Naive thymus-derived CD4-positive, alpha-beta T cell (primary cell): ENCODE measurements at regions not wholly inside any gene's neighbourhood (a gene's known extent, or its start where the extent isn't known, plus 50 kb on each side); places are given as distances from the start of the nearest gene placed in this dataset.

Source experiments
- ATAC-seq: fragments of 150-1000 bp; cut with Tn5 transposase; 2 replicates; pipeline ENCODE4 v1.10.0; 2021; ENCODE audit warnings: mild to moderate bottlenecking, moderate library complexity
- CTCF ChIA-PET: fragments of 350-600 bp; sonication (Branson Sonifier 250); formaldehyde crosslinking; loops from one replicate; lab custom pipeline; 2021; ENCODE audit warnings: antibody characterized with exemption; lab: Charles Lee
- POLR2A ChIA-PET: fragments of 350-600 bp; sonication (Branson Sonifier 250); formaldehyde crosslinking; loops from one replicate; lab custom pipeline; 2021; ENCODE audit warnings: antibody characterized with exemption, inconsistent platforms; lab: Charles Lee
- DNase-seq, 9 donors: peaks; one replicate each; pipeline versions ENCODE4 v3.0.0 to v3.0.0-alpha.2; 2020 to 2022; ENCODE audit warnings: mixed read lengths in 1 of 9
- H3K27ac ChIP-seq: one replicate; pipeline ENCODE4 v1.7.0; 2013; ENCODE audit warnings: mild to moderate bottlenecking, low read depth, low read length, moderate library complexity
- H3K27me3 ChIP-seq, 2 donors: one replicate each; pipeline ENCODE4 v1.7.0; 2013; ENCODE audit warnings: low read length in 2 of 2, mild to moderate bottlenecking in 2 of 2, moderate library complexity in 2 of 2; ENCODE audit not compliant: control insufficient read depth in 2 of 2, insufficient read depth in 2 of 2
- H3K36me3 ChIP-seq, 3 experiments: 1 replicate in 2 of 3; 2 replicates in 1 of 3; pipeline ENCODE4 v1.7.0; 2013; ENCODE audit warnings: low read length in 3 of 3, mild to moderate bottlenecking in 3 of 3, moderate library complexity in 1 of 3; ENCODE audit not compliant: insufficient read depth in 3 of 3, control insufficient read depth in 2 of 3
- H3K4me1 ChIP-seq, 2 donors: one replicate each; pipeline ENCODE4 v1.7.0; 2013; ENCODE audit warnings: low read length in 2 of 2, mild to moderate bottlenecking in 2 of 2, moderate library complexity in 1 of 2; ENCODE audit not compliant: control insufficient read depth in 2 of 2, insufficient read depth in 2 of 2
- H3K4me3 ChIP-seq: 2 replicates; pipeline ENCODE4 v1.7.0; 2013; ENCODE audit warnings: mild to moderate bottlenecking, low read length
- H3K9me3 ChIP-seq, 3 experiments: 1 replicate in 2 of 3; 2 replicates in 1 of 3; pipeline ENCODE4 v1.7.0; 2013; ENCODE audit warnings: low read length in 3 of 3; ENCODE audit not compliant: control insufficient read depth in 2 of 3
- H3K27ac Mint-ChIP-seq, 9 donors: one replicate each; pipeline ENCODE4 v1.8.0; 2020 to 2022; ENCODE audit warnings: mixed read lengths in 9 of 9, mild to moderate bottlenecking in 8 of 9, moderate library complexity in 5 of 9, inconsistent platforms in 2 of 9
- H3K27me3 Mint-ChIP-seq, 5 donors: one replicate each; pipeline ENCODE4 v1.8.0; 2021 to 2022; ENCODE audit warnings: mixed read lengths in 5 of 5, mild to moderate bottlenecking in 1 of 5
- H3K36me3 Mint-ChIP-seq, 5 donors: one replicate each; pipeline ENCODE4 v1.8.0; 2020 to 2022; ENCODE audit warnings: mixed read lengths in 5 of 5, mild to moderate bottlenecking in 3 of 5, inconsistent platforms in 1 of 5
- H3K4me1 Mint-ChIP-seq, 7 donors: one replicate each; pipeline ENCODE4 v1.8.0; 2020 to 2022; ENCODE audit warnings: mixed read lengths in 7 of 7, mild to moderate bottlenecking in 3 of 7, inconsistent platforms in 1 of 7
- H3K4me3 Mint-ChIP-seq, 10 donors: one replicate each; pipeline ENCODE4 v1.8.0; 2020 to 2022; ENCODE audit warnings: mild to moderate bottlenecking in 10 of 10, mixed read lengths in 10 of 10, moderate library complexity in 6 of 10, inconsistent platforms in 2 of 10
- H3K9me3 Mint-ChIP-seq, 11 donors: one replicate each; pipeline ENCODE4 v1.8.0; 2020 to 2022; ENCODE audit warnings: mixed read lengths in 11 of 11, mild to moderate bottlenecking in 4 of 11, inconsistent platforms in 1 of 11, moderate library complexity in 1 of 11
- intact Hi-C, 2 donors: fragments of 100-400 bp; cut with micrococcal nuclease; formaldehyde crosslinking; loops; one replicate each; pipeline ENCODE4 v1.15.1; 2023

DNA sequence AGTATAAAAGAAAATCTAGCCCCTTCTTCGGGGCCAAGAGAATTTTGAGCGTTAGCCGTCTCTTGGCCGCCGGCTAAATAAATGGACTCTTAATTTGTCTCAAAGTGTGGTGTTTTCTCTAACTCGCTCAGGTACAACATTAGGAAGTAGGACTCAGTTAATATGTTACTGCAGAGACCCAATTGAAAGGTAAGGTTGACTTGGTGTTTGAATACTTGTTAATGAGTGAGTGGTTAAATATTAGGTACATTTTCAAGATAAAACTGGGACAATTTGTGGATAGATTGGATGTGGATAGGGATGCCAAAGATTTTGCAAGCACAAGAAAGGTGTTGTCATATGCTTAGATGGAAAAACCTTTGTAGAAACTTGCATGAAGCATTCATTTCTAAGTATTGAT lies 1177.3 kb upstream of the CDH18 start:
- H3K4me1 Mint-ChIP-seq: no peaks in the 10 kb centered on the region

DNA sequence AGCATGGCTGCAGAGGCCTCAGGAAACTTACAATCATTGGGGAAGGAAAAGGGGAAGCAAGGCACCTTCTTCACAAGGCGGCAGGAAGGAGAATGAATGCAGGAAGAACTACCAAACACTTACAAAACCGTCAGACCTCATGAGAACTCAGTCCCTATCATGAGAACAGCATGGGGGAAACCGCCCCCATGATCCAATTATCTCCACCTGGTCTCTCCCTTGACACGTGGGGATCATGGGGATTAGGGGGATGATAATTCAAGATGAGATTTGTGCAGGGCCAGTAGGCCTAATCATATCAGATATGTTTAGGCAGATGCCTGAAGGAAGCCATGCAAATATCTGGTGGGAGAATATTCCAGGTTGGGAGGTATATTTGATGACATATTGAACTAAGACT lies 1176.4 kb upstream of the CDH18 start:
- ATAC-seq (no peak), DNase-seq (no peak)
- H3K4me1 ChIP-seq: no peaks in the 10 kb centered on the region
- no peaks in the 10 kb centered on the region for H3K27me3 Mint-ChIP-seq
- no peaks in the 10 kb centered on the region for H3K36me3 ChIP-seq
- intact Hi-C loops: no loop called here
- H3K36me3 Mint-ChIP-seq: no peaks in the 10 kb centered on the region
- no peaks in the 10 kb centered on the region for H3K27me3 ChIP-seq
- ChIA-PET POLR2A (no interaction called here), CTCF (no interaction called here)
- H3K4me1 Mint-ChIP-seq: no peaks in the 10 kb centered on the region
- peaks cover 0 to 22% (median 9%) of the 10 kb centered on the region in 11 donors for H3K9me3 Mint-ChIP-seq
- no peak overlapping the region for H3K27ac ChIP-seq
- no peak overlapping the region for H3K4me3 Mint-ChIP-seq
- H3K9me3 ChIP-seq: no peaks in the 10 kb centered on the region
- H3K27ac Mint-ChIP-seq: no peak overlapping the region
- H3K4me3 ChIP-seq: no peak overlapping the region

More for the DNA sequence above, 1177.3 kb upstream of the CDH18 start:
- Histone ChIP-seq H3K27me3 (no peaks in the 10 kb centered on the region), H3K4me1 (no peaks in the 10 kb centered on the region), H3K27ac (no peak overlapping the region), H3K36me3 (no peaks in the 10 kb centered on the region), H3K9me3 (no peaks in the 10 kb centered on the region), H3K4me3 (no peak overlapping the region)
- POLR2A ChIA-PET: no interaction called here
- H3K4me3 Mint-ChIP-seq: no peak overlapping the region
- CTCF ChIA-PET: no interaction called here
- intact Hi-C loops: no loop called here
- DNase-seq: no peak
- no peaks in the 10 kb centered on the region for H3K36me3 Mint-ChIP-seq
- H3K27me3 Mint-ChIP-seq: no peaks in the 10 kb centered on the region
- H3K27ac Mint-ChIP-seq: no peak overlapping the region
- H3K9me3 Mint-ChIP-seq: peaks cover 0 to 22% (median 8%) of the 10 kb centered on the region in 11 donors
- ATAC-seq: no peak

DNA sequence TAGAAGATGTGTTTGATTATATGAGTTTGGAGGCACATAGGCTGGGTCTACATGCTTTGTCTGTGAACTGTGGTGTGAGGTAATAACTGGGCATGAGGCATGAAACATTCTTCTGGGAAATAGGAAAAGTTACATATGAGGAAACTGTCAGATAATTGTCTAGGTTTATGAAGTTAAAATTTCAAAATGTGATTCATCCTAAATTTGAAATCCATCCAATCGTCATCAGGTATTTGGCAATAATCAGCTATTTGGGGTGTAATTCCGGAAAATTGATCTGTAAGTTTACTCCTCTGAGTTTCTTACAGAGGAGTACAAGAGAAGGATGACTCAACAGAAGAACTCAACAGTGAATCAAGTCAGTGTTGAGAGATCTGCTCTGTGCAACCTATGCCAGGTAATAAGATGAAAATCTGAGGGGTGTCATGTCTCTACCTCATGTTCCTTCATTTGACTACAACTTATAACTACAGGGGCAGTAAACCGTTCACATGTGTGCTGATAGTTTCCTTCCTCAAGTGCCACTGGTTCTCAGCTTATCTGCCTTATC lies 1171.6 kb upstream of the CDH18 start:
- intact Hi-C loops: no loop called here
- Mint-ChIP-seq H3K4me3 (no peak overlapping the region), H3K9me3 (peaks cover 3 to 21% (median 6%) of the 10 kb centered on the region in 11 donors), H3K36me3 (no peaks in the 10 kb centered on the region), H3K27ac (no peak overlapping the region), H3K4me1 (no peaks in the 10 kb centered on the region), H3K27me3 (no peaks in the 10 kb centered on the region)
- ChIA-PET CTCF (no interaction called here), POLR2A (no interaction called here)
- H3K27me3 ChIP-seq: no peaks in the 10 kb centered on the region
- H3K9me3 ChIP-seq: no peaks in the 10 kb centered on the region
- no peaks in the 10 kb centered on the region for H3K36me3 ChIP-seq
- DNase-seq (no peak), ATAC-seq (no peak)
- H3K4me1 ChIP-seq: no peaks in the 10 kb centered on the region
- no peak overlapping the region for H3K27ac ChIP-seq
- no peak overlapping the region for H3K4me3 ChIP-seq

GRCh38 chr5:21154526-21154925 lies 1166.5 kb upstream of the CDH18 start:
- ATAC-seq: no peak
- ChIA-PET CTCF (no interaction called here), POLR2A (no interaction called here)
- intact Hi-C loops: no loop called here
- Histone ChIP-seq H3K4me1 (no peaks in the 10 kb centered on the region), H3K36me3 (no peaks in the 10 kb centered on the region), H3K4me3 (no peak overlapping the region), H3K27me3 (no peaks in the 10 kb centered on the region), H3K9me3 (no peaks in the 10 kb centered on the region), H3K27ac (no peak overlapping the region)
- Mint-ChIP-seq H3K9me3 (peaks cover 0 to 15% (median 4%) of the 10 kb centered on the region in 11 donors), H3K27ac (no peak overlapping the region), H3K36me3 (no peaks in the 10 kb centered on the region), H3K4me3 (no peak overlapping the region), H3K27me3 (no peaks in the 10 kb centered on the region), H3K4me1 (no peaks in the 10 kb centered on the region)
- DNase-seq: no peak

DNA sequence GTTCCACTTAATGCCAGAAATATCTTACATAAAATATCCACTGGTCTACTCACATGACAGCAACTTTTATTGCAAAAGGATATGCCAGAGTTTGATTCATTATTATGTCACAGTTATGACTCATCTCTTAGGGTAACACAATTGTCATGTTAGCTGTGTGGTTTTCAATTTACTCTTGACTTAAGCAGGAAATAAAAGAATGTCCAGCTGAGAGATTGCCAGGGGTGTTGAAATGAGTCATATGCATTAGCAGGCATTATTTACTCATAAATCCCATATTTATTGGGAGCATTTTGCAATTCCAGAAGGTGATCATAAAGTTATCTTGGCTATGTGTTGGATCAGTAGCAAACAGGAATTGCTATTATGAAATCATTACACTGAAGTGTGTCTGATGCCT lies 1164.6 kb upstream of the CDH18 start:
- Histone ChIP-seq H3K27ac (no peak overlapping the region), H3K27me3 (no peaks in the 10 kb centered on the region), H3K9me3 (no peaks in the 10 kb centered on the region), H3K36me3 (no peaks in the 10 kb centered on the region), H3K4me3 (no peak overlapping the region), H3K4me1 (no peaks in the 10 kb centered on the region)
- H3K27ac Mint-ChIP-seq: no peak overlapping the region
- no peaks in the 10 kb centered on the region for H3K27me3 Mint-ChIP-seq
- H3K4me1 Mint-ChIP-seq: no peaks in the 10 kb centered on the region
- intact Hi-C loops: no loop called here
- ATAC-seq (no peak), DNase-seq (no peak)
- no peak overlapping the region for H3K4me3 Mint-ChIP-seq
- H3K9me3 Mint-ChIP-seq: peaks cover 0 to 15% (median 4%) of the 10 kb centered on the region in 11 donors
- CTCF ChIA-PET: no interaction called here
- H3K36me3 Mint-ChIP-seq: no peaks in the 10 kb centered on the region
- POLR2A ChIA-PET: no interaction called here

- no peaks in the 10 kb centered on the region for H3K36me3 ChIP-seq
- ChIA-PET POLR2A (no interaction called here), CTCF (no interaction called here)
- H3K27ac ChIP-seq: no peak overlapping the region
- no peaks in the 10 kb centered on the region for H3K27me3 ChIP-seq
- ATAC-seq (no peak), DNase-seq (no peak)
- H3K4me3 Mint-ChIP-seq: no peak overlapping the region
- H3K27ac Mint-ChIP-seq: no peak overlapping the region
- H3K4me1 ChIP-seq: no peaks in the 10 kb centered on the region
- no peaks in the 10 kb centered on the region for H3K9me3 ChIP-seq
- intact Hi-C loops: no loop called here
- no peaks in the 10 kb centered on the region for H3K4me1 Mint-ChIP-seq
- no peak overlapping the region for H3K4me3 ChIP-seq
- H3K9me3 Mint-ChIP-seq: peaks cover 0 to 15% (median 4%) of the 10 kb centered on the region in 11 donors
- no peaks in the 10 kb centered on the region for H3K36me3 Mint-ChIP-seq
- no peaks in the 10 kb centered on the region for H3K27me3 Mint-ChIP-seq
These were observed 1157.4 kb upstream of the CDH18 start for GRCh38 chr5:21145376-21145775.

GRCh38 chr5:21143686-21144085 lies 1155.7 kb upstream of the CDH18 start:
- no peaks in the 10 kb centered on the region for H3K36me3 Mint-ChIP-seq
- no peaks in the 10 kb centered on the region for H3K27me3 ChIP-seq
- no peaks in the 10 kb centered on the region for H3K36me3 ChIP-seq
- no peaks in the 10 kb centered on the region for H3K9me3 ChIP-seq
- H3K27ac Mint-ChIP-seq: no peak overlapping the region
- no peaks in the 10 kb centered on the region for H3K4me1 Mint-ChIP-seq
- H3K9me3 Mint-ChIP-seq: peaks cover 0 to 11% (median 6%) of the 10 kb centered on the region in 11 donors
- H3K27me3 Mint-ChIP-seq: no peaks in the 10 kb centered on the region
- no peaks in the 10 kb centered on the region for H3K4me1 ChIP-seq
- intact Hi-C loops: no loop called here
- DNase-seq (no peak), ATAC-seq (no peak)
- H3K27ac ChIP-seq: no peak overlapping the region
- H3K4me3 Mint-ChIP-seq: no peak overlapping the region
- POLR2A ChIA-PET: no interaction called here
- CTCF ChIA-PET: no interaction called here
- no peak overlapping the region for H3K4me3 ChIP-seq
